AG09319 (cell line): ENCODE measurements at regions not wholly inside any gene's neighbourhood (a gene's known extent, or its start where the extent isn't known, plus 50 kb on each side); places are given as distances from the start of the nearest gene placed in this dataset.
A peak's percentile ranks its signal among the peaks of the same experiment; 100 is the strongest.
"Not testable (repeated sequence)": the region's sequence is repeated elsewhere in the genome, so short reads cannot be mapped to it uniquely, and the experiment has no call there.

Source experiments
- DNase-seq: peaks from one replicate; pipeline ENCODE4 v3.0.0-alpha.2; 2010; ENCODE audit warnings: low read depth; ENCODE audit errors: extremely low read depth
- CTCF ChIP-seq: IDR thresholded peaks from 2 replicates; pipeline ENCODE4 v1.5.1; 2011; ENCODE audit warnings: low read depth, mild to moderate bottlenecking, inconsistent platforms, low read length, moderate library complexity

- TF ChIP-seq CTCF, result no peak
- DNase-seq, result no peak
These were observed 342.6 kb upstream of the COL8A1 start for GRCh38 chr3:99295836-99296235.

GRCh38 chr3:99294092-99294491 lies 344.3 kb upstream of the COL8A1 start:
- DNase-seq, result not testable (repeated sequence)

GRCh38 chr3:99287876-99288275 lies 350.5 kb upstream of the COL8A1 start:
- no peak for TF ChIP-seq CTCF
- no peak for DNase-seq

- DNase-seq, result peak; percentile 23
- no peak for TF ChIP-seq CTCF
These were observed 352.0 kb upstream of the COL8A1 start for GRCh38 chr3:99286266-99286845.

- DNase-seq, result peak; percentile 40
- no peak for TF ChIP-seq CTCF
These were observed 368.3 kb upstream of the DCBLD2 start for GRCh38 chr3:99269606-99270351.

GRCh38 chr3:99256788-99257187 lies 355.3 kb upstream of the DCBLD2 start:
- no peak for TF ChIP-seq CTCF
- DNase-seq, result no peak

GRCh38 chr3:99253963-99254355 lies 352.5 kb upstream of the DCBLD2 start:
- TF ChIP-seq CTCF, result no peak
- DNase-seq, result no peak
